Fibroblast of mammary gland (primary cell): ENCODE measurements at regions not wholly inside any gene's neighbourhood (a gene's known extent, or its start where the extent isn't known, plus 50 kb on each side); places are given as distances from the start of the nearest gene placed in this dataset.
A peak's percentile ranks its signal among the peaks of the same experiment; 100 is the strongest.

Experiments used
- DNase-seq: peaks from one replicate; pipeline ENCODE4 v3.0.0-alpha.2; 2010; ENCODE audit warnings: low read depth
- H3K4me3 ChIP-seq: 2 replicates; pipeline ENCODE4 v1.5.1; 2011; ENCODE audit warnings: low read depth, mild to moderate bottlenecking, low read length, moderate library complexity; ENCODE audit not compliant: control insufficient read depth
- TF ChIP-seq, protein P1 (sequence below): conservative IDR thresholded peaks from 2 replicates; pipeline ENCODE4 v1.5.1; 2011; ENCODE audit warnings: low read depth, low read length, inconsistent platforms; ENCODE audit not compliant: control insufficient read depth, insufficient read depth

DNA sequence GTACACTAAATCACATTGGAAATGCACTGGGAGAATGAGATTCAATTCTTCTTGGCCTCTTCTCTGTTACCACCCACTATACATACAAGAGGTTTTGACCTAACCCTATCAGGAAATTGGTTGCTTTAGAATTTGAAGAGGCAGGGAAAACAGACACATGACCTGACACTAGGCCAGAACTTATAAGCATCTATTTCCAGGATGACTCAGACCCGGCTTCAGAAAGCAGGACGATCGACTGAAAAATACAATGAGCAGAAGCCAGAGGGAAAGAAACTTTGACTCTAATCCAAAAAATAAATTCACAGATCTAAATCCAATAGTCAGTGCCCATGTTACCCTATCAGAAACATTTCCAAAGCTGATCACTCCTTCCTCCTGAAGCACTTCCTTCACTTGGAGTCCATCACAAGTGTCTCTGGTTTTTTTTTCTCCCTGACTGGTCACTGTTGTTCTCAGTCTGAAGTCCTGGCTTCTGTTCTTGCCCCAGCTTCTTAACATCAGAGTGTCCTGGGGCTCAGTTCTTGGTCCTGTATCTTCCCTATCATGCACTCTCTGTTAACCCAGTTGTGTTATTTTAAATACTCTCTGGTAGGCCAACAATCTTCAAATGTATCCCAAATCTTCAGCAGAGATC lies 133.6 kb downstream of the P2RY1 start:
- peak; percentile 78 for DNase-seq
- no peak overlapping the region for H3K4me3 ChIP-seq
- TF ChIP-seq, protein P1, sequence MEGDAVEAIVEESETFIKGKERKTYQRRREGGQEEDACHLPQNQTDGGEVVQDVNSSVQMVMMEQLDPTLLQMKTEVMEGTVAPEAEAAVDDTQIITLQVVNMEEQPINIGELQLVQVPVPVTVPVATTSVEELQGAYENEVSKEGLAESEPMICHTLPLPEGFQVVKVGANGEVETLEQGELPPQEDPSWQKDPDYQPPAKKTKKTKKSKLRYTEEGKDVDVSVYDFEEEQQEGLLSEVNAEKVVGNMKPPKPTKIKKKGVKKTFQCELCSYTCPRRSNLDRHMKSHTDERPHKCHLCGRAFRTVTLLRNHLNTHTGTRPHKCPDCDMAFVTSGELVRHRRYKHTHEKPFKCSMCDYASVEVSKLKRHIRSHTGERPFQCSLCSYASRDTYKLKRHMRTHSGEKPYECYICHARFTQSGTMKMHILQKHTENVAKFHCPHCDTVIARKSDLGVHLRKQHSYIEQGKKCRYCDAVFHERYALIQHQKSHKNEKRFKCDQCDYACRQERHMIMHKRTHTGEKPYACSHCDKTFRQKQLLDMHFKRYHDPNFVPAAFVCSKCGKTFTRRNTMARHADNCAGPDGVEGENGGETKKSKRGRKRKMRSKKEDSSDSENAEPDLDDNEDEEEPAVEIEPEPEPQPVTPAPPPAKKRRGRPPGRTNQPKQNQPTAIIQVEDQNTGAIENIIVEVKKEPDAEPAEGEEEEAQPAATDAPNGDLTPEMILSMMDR, result no peak

DNA sequence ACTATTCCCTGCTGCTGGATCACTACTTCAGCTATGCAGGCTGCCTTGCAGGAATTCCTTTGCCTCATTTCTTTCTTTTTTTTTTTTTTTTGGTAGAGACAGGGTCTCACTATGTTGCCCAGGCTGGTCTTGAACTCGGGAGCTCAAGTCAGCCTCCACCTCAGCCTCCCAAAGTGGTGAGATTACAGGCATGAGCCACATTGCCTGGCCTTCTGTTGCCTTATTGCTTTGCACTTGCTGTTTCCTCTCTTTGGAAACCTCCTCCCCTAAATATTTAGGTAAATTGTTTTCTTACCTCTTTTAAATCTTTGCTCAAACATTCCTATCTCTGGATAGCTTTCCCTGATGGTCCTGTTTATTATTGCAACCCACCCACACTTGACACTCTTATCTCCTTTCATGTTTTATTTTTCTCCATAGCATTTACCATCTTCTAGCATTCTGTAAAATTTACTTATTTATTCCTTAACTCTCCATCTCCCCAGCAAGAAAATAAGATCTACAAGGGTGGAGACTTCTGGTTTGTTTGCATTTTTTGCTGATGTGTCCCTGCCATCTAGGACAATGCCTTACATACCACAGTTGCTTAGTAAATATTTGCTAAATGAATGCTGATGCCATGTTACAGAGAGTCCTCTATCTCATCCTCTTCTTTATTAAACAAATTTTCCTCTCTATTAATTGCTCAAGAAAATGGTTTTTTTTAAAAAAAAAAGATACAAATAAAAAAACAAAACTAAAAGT lies 134.8 kb downstream of the P2RY1 start:
- TF ChIP-seq, protein P1, result no peak
- no peak overlapping the region for H3K4me3 ChIP-seq
- peak; percentile 60 for DNase-seq

DNA sequence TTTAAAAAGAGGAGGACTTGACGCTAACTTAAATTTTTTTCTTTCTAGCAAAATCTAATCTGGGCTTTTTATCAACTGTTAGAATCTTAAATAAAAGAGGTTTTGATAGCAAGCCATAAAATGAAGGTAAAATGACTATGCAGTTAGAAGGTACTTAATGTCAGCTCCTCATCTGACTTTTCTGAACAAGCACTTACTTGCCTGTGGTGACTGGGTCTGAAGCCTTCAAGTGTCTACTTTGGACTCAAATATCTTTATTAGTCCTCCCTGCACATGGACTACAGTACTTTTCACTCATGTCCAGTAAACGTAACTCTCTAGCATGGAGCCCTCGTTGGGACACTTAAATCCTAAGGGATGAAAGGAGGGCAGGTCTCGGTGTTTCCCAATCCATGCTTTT lies 135.9 kb downstream of the P2RY1 start:
- TF ChIP-seq, protein P1, result no peak
- no peak overlapping the region for H3K4me3 ChIP-seq

DNA sequence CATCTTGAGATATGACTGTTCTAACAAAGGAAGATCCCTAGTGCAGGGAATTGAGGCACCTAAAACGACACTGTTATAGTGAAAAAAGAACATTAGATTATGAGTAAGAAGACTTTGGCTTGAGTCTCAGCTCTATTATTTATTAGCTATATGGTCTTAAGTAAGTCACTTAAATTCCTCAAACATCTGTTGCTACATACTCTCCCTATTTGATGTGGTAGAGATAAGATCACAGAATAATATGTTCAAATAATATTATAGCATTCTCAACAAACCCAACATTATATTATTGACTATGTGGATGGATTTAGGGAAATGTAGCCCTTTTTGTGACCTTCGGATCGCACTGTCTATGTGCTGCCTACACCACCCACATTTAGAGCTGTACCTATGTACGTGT lies 136.9 kb downstream of the P2RY1 start:
- TF ChIP-seq, protein P1, result no peak
- H3K4me3 ChIP-seq, result no peak overlapping the region
- no peak for DNase-seq

More for the DNA sequence above, 135.9 kb downstream of the P2RY1 start:
- DNase-seq, result no peak

DNA sequence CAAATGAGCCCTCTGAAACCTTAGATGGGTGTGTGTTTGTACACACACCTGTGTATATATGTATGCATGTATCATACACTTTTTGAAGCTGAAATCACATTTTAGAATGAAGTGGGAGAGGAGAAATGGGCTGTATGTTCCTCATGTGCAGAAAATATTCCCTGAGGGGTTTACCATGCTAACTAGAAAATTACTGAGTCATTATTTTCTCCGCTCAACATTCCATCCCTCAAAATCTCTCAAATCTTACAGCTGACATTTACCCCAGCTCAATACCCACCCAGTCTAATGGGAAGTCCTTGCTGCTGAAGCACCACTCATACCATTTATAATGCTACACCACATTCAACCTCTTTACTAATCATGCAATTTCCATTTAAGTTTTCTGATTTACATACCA lies 138.6 kb downstream of the P2RY1 start:
- TF ChIP-seq, protein P1, result no peak
- H3K4me3 ChIP-seq, result no peak overlapping the region
- no peak for DNase-seq

DNA sequence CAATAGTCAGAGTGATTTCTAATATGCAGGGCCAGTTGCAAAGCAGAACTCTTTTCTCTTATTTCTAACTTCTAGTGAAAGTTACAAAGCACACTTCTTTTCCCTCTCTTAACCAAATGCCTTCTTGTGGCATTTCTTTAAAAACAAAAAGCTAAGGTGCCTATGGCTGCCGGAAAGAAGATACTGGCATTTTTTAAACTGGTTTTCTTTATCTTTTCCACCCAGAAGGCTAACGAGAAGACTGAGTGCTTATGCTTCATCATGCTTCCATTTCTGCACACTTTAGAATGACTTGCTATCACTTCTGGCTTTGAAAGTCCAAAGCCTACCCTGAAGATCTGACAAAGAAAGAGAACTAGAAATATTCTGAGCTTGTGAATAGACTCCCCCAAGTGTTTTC lies 141.3 kb downstream of the P2RY1 start:
- H3K4me3 ChIP-seq, result no peak overlapping the region
- TF ChIP-seq, protein P1, result no peak
- DNase-seq, result no peak
